Nephron progenitor cell (in vitro differentiated cells): ENCODE measurements at regions not wholly inside any gene's neighbourhood (a gene's known extent, or its start where the extent isn't known, plus 50 kb on each side); places are given as distances from the start of the nearest gene placed in this dataset.

Experiments
- DNase-seq: peaks from one replicate; pipeline ENCODE4 v3.0.0; 2021
- H3K27ac Mint-ChIP-seq: 2 replicates; pipeline ENCODE4 v1.8.0; 2021; ENCODE audit warnings: mild to moderate bottlenecking, moderate library complexity, mixed read lengths
- H3K27me3 Mint-ChIP-seq: 2 replicates; pipeline ENCODE4 v1.8.0; 2021; ENCODE audit warnings: mild to moderate bottlenecking, low read depth, mixed read lengths; ENCODE audit not compliant: poor library complexity
- H3K36me3 Mint-ChIP-seq: 2 replicates; pipeline ENCODE4 v1.8.0; 2021; ENCODE audit warnings: low read depth, mixed read lengths
- H3K4me1 Mint-ChIP-seq: 2 replicates; pipeline ENCODE4 v1.8.0; 2021; ENCODE audit warnings: mixed read lengths
- H3K4me3 Mint-ChIP-seq: 2 replicates; pipeline ENCODE4 v1.8.0; 2021; ENCODE audit warnings: mild to moderate bottlenecking, moderate library complexity, mixed read lengths
- H3K9me3 Mint-ChIP-seq: 2 replicates; pipeline ENCODE4 v1.8.0; 2021; ENCODE audit warnings: mild to moderate bottlenecking, moderate library complexity, mixed read lengths
- TF ChIP-seq, protein P1 (sequence below): fragments of 200-600 bp; sonication (generic); IDR thresholded peaks from 2 replicates; pipeline ENCODE4 v1.5.0; 2021; ENCODE audit warnings: antibody characterized with exemption

DNA sequence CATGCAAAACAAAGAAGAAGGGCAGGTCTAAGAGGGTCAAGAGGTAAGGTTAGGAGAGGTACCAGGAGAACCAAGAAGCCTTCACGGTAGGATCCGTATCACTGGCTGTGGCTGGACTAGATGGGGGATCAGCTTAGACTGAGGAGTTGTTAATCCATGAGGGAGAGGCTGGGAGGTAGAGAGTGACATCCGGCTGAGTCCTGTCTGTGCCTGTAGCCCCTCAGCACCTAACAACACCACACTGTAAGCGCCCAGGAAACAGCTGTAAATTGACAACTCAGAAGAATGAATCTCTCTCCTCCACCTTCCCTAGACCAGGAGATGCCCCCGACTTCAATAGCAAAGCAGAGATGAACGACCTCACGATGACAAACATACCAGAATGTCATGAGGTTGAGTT lies 199.4 kb upstream of the RPL38 start:
- TF ChIP-seq, protein P1, sequence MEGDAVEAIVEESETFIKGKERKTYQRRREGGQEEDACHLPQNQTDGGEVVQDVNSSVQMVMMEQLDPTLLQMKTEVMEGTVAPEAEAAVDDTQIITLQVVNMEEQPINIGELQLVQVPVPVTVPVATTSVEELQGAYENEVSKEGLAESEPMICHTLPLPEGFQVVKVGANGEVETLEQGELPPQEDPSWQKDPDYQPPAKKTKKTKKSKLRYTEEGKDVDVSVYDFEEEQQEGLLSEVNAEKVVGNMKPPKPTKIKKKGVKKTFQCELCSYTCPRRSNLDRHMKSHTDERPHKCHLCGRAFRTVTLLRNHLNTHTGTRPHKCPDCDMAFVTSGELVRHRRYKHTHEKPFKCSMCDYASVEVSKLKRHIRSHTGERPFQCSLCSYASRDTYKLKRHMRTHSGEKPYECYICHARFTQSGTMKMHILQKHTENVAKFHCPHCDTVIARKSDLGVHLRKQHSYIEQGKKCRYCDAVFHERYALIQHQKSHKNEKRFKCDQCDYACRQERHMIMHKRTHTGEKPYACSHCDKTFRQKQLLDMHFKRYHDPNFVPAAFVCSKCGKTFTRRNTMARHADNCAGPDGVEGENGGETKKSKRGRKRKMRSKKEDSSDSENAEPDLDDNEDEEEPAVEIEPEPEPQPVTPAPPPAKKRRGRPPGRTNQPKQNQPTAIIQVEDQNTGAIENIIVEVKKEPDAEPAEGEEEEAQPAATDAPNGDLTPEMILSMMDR, result no peak
- H3K27ac Mint-ChIP-seq, result no peak overlapping the region
- H3K4me3 Mint-ChIP-seq, result no peak overlapping the region

DNA sequence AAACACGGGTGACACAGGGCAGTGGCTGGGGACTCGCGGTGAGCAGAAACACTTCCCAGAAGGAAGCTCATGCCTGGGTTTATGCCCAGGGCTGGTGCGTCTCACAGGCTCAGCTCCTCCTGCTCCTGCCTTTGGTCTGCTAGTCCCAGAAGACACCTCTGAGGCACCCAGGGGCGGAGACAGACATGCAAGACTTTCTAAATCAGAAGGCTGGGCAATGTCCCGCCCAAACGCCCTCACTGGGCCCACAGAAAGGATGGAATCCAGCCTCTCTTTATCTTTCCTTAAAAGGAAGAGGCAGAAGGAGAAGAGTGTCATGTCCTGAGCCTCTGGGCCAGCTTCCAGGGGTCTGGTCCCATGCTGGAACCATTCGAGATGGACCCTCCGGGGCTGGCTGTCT lies 197.7 kb upstream of the RPL38 start:
- Mint-ChIP-seq H3K27me3 (peaks cover 8% of the 10 kb centered on the region), H3K4me3 (no peak overlapping the region), H3K36me3 (no peaks in the 10 kb centered on the region), H3K27ac (no peak overlapping the region), H3K4me1 (peaks cover 42% of the 10 kb centered on the region), H3K9me3 (no peaks in the 10 kb centered on the region)
- no peak for DNase-seq
- TF ChIP-seq, protein P1, result no peak

More for the DNA sequence above, 199.4 kb upstream of the RPL38 start:
- H3K4me1 Mint-ChIP-seq, result peaks cover 30% of the 10 kb centered on the region
- DNase-seq, result no peak
- H3K36me3 Mint-ChIP-seq, result no peaks in the 10 kb centered on the region
- H3K9me3 Mint-ChIP-seq, result no peaks in the 10 kb centered on the region
- H3K27me3 Mint-ChIP-seq, result peaks cover 12% of the 10 kb centered on the region

DNA sequence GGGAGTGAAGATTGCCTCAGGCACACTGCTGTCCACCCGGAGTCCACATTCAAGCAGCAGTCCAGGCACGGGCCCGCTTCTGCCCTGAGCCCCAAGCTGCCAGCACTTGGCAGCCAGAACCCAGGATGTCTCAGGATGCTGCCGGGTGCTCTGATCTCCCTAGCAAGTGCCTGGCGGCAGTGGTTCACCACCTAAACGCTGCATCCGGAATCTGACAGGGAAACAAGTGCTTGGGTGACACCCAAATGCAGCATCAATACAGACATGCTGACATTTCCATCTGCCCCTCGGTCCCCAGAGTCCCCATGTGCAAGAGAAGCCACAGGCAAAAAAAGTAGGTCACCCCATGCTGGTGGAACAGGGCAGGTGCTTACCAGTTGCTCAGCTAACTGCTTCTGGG lies 197.1 kb upstream of the RPL38 start:
- peaks cover 46% of the 10 kb centered on the region for H3K4me1 Mint-ChIP-seq
- no peak for DNase-seq
- no peak overlapping the region for H3K27ac Mint-ChIP-seq
- no peaks in the 10 kb centered on the region for H3K36me3 Mint-ChIP-seq
- no peak overlapping the region for H3K4me3 Mint-ChIP-seq
- TF ChIP-seq, protein P1, result no peak
- peaks cover 12% of the 10 kb centered on the region for H3K27me3 Mint-ChIP-seq
- no peaks in the 10 kb centered on the region for H3K9me3 Mint-ChIP-seq

DNA sequence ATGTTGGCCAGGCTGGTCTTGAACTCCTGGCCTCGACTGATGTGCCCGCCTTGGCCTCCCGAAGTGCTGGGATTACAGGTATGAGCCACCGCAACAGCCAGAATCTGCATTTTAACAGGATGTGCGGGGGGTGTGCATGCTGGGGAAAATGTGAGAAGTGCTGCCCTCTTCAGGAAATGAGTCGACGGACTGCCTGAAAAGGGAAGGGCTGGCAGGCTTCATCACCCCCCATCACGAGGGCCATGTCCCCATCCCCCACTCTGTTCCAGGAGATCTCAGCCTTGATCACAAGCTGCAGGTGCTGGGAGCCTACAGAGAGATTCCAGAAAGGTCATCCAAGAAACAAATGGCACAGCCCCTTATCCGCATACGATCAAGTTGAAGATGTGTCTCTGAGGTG lies 195.3 kb upstream of the RPL38 start:
- H3K27me3 Mint-ChIP-seq, result peaks cover 9% of the 10 kb centered on the region
- peaks cover 62% of the 10 kb centered on the region for H3K4me1 Mint-ChIP-seq
- H3K27ac Mint-ChIP-seq, result no peak overlapping the region
- no peaks in the 10 kb centered on the region for H3K36me3 Mint-ChIP-seq
- no peak overlapping the region for H3K4me3 Mint-ChIP-seq
- H3K9me3 Mint-ChIP-seq, result no peaks in the 10 kb centered on the region
- no peak for DNase-seq
- TF ChIP-seq, protein P1, result no peak

DNA sequence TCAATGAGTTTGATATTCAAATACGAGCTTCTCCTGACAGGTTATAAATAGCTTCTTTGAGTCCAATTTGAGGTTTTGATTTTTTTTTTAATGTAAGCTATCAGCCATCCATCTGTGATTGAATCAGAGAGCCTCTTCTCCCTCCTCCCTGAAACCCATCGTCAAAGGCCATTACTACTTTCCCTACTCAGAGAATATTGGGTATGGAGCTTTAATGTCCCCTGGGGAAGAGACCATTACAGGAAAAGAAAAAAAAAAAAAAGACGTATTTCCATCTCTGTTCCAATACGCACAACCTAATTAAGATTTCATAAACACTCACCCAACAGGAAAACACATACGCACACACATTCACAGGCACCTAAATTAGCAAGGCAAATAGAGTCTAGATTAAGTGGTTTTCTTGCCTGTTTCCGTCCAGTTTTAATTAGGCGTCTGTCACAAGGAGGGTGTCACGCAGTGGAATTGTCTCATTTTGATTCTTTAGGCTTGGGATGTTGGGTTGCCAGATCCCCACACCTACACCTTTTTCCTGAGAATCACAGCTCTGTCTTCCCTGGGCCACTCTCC lies 194.3 kb upstream of the RPL38 start:
- Mint-ChIP-seq H3K27me3 (peaks cover 10% of the 10 kb centered on the region), H3K9me3 (no peaks in the 10 kb centered on the region), H3K27ac (no peak overlapping the region), H3K4me1 (peaks cover 66% of the 10 kb centered on the region), H3K4me3 (no peak overlapping the region), H3K36me3 (no peaks in the 10 kb centered on the region)
- TF ChIP-seq, protein P1, result no peak
- no peak for DNase-seq

DNA sequence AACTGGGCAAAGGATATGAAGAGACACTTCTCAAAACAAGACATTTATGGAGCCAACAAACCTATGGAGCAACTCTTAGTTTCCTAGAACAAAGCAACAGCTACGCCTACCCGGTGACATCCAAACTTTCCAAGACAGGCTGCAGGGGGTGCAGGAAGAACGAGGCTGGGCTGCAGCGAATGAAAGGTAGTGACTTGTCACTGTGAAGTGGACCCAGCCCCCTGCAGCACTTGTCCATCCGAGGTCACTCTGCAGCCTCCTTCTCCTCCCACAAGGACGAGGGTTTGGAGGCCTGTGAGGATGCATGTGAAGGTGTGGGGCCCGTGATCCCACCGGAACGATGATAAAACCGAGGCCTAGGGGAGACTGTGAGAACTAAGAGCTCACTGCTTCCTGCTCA lies 192.6 kb upstream of the RPL38 start:
- peaks cover 60% of the 10 kb centered on the region for H3K4me1 Mint-ChIP-seq
- H3K4me3 Mint-ChIP-seq, result no peak overlapping the region
- no peak overlapping the region for H3K27ac Mint-ChIP-seq

More for the DNA sequence above, 192.6 kb upstream of the RPL38 start:
- DNase-seq, result no peak
- Mint-ChIP-seq H3K9me3 (no peaks in the 10 kb centered on the region), H3K36me3 (no peaks in the 10 kb centered on the region), H3K27me3 (peaks cover 17% of the 10 kb centered on the region)
- TF ChIP-seq, protein P1, result no peak
